GM10248 (cell line): ENCODE measurements at regions not wholly inside any gene's neighbourhood (a gene's known extent, or its start where the extent isn't known, plus 50 kb on each side); places are given as distances from the start of the nearest gene placed in this dataset.

ENCODE experiments used
- CTCF ChIA-PET: fragments of 300-600 bp; sonication (Branson Sonifier 250); formaldehyde crosslinking; extraction: SDS; loops from one replicate; lab custom pipeline; 2021; ENCODE audit warnings: antibody characterized with exemption; lab: Yijun Ruan, JAX
- POLR2A ChIA-PET: fragments of 350-650 bp; sonication (Branson Sonifier 250); formaldehyde crosslinking; extraction: SDS; loops from one replicate; lab custom pipeline; 2020; ENCODE audit warnings: antibody characterized with exemption; lab: Yijun Ruan, JAX
- DNase-seq: peaks from one replicate; pipeline ENCODE4 v3.0.0; 2012; ENCODE audit errors: extremely low spot score
- CTCF ChIP-seq: IDR thresholded peaks from 2 replicates; pipeline ENCODE4 v1.5.1; 2012; ENCODE audit warnings: mild to moderate bottlenecking, low read depth; ENCODE audit errors: extremely low read depth, missing control alignments, control extremely low read depth

GRCh38 chr13:90014038-90014437 is 1333.4 kb upstream of the MIR17HG start:
- DNase-seq = no peak
- CTCF ChIA-PET = no interaction called here
- no peak for TF ChIP-seq CTCF
- POLR2A ChIA-PET = no interaction called here

- POLR2A ChIA-PET = no interaction called here
- DNase-seq = no peak
- TF ChIP-seq CTCF = no peak
- CTCF ChIA-PET = interaction anchor here (2.0 kb wide), 1 partner anchor 10 kb away, joined by 6 read pairs; no protein-coding TSS in a partner anchor
These were observed 1331.7 kb upstream of the MIR17HG start for GRCh38 chr13:90015565-90016507.

- POLR2A ChIA-PET = no interaction called here
- TF ChIP-seq CTCF = no peak
- no peak for DNase-seq
- CTCF ChIA-PET = interaction anchor here (2.0 kb wide), 1 partner anchor 11 kb away, joined by 6 read pairs; no protein-coding TSS in a partner anchor
These were observed 1330.8 kb upstream of the MIR17HG start for GRCh38 chr13:90016688-90017087.

GRCh38 chr13:90020536-90021070 is 1326.9 kb upstream of the MIR17HG start:
- ChIA-PET POLR2A (no interaction called here), CTCF (no interaction called here)
- no peak for DNase-seq
- TF ChIP-seq CTCF = no peak

- DNase-seq = no peak
- CTCF ChIA-PET = no interaction called here
- POLR2A ChIA-PET = no interaction called here
- TF ChIP-seq CTCF = no peak
These were observed 1320.1 kb upstream of the MIR17HG start for GRCh38 chr13:90027409-90027808.

- no peak for DNase-seq
- POLR2A ChIA-PET = no interaction called here
- CTCF ChIA-PET = interaction anchor here (1.6 kb wide), 1 partner anchor 10 kb away, joined by 3 read pairs; no protein-coding TSS in a partner anchor
- TF ChIP-seq CTCF = no peak
These were observed 1315.2 kb upstream of the MIR17HG start for GRCh38 chr13:90032313-90032712.
